HL-60 (cell line): ENCODE measurements at regions not wholly inside any gene's neighbourhood (a gene's known extent, or its start where the extent isn't known, plus 50 kb on each side); places are given as distances from the start of the nearest gene placed in this dataset.

Experiments
- CTCF ChIP-seq: IDR thresholded peaks from one replicate; pipeline ENCODE4 v1.5.1; 2011; ENCODE audit warnings: low read length, control low read depth, inconsistent platforms; ENCODE audit not compliant: insufficient read depth
- POLR2AphosphoS5 ChIP-seq: IDR thresholded peaks from 2 replicates; pipeline ENCODE4 v1.6.1; 2012; ENCODE audit warnings: low read depth
- REST ChIP-seq: IDR thresholded peaks from 2 replicates; pipeline ENCODE4 v1.6.1; 2012; ENCODE audit warnings: low read depth; ENCODE audit not compliant: insufficient replicate concordance

- no peak for TF ChIP-seq CTCF
- TF ChIP-seq POLR2AphosphoS5, result no peak
- no peak for TF ChIP-seq REST
These were observed 211.4 kb downstream of the MID1IP1 start for GRCh38 chrX:39012621-39013111.
